ENCODE measurements at regions not wholly inside any gene's neighbourhood (a gene's known extent, or its start where the extent isn't known, plus 50 kb on each side); places are given as distances from the start of the nearest gene placed in this dataset.

- no peak for TF ChIP-seq POLR2AphosphoS5 (IDR thresholded peaks at IDR 0.05; ENCODE audit: low read depth, low read length)
- no peak for TF ChIP-seq REST (IDR thresholded peaks at IDR 0.05; ENCODE audit: insufficient read depth in 1 of 2, low read depth in 2 of 2, low read length in 2 of 2)
- TF ChIP-seq SIN3A (IDR thresholded peaks at IDR 0.05; ENCODE audit: borderline replicate concordance, insufficient read depth, low read length), result no peak
- TF ChIP-seq TAF1 (IDR thresholded peaks at IDR 0.05; ENCODE audit: borderline replicate concordance, insufficient read depth, low read length), result no peak
Measured at GRCh38 chr6:10262505-10262904, 152.4 kb downstream of the TFAP2A start.

Measured in PFSK-1 (cell line).